Liver (tissue), 8 donors: ENCODE measurements at regions not wholly inside any gene's neighbourhood (a gene's known extent, or its start where the extent isn't known, plus 50 kb on each side); places are given as distances from the start of the nearest gene placed in this dataset.

Source experiments
- DNase-seq: peaks from one replicate; pipeline ENCODE4 v3.0.0-alpha.2; 2017; ENCODE audit warnings: low spot score
- H3K27ac ChIP-seq, 2 donors: one replicate each; pipeline ENCODE4 v1.7.0; 2013; ENCODE audit warnings: inconsistent platforms in 2 of 2, low read length in 2 of 2, control low read depth in 1 of 2, low read depth in 1 of 2, mild to moderate bottlenecking in 1 of 2
- H3K27me3 ChIP-seq, 4 donors: one replicate each; pipeline versions ENCODE4 v1.6.1 to v1.7.0; 2013; ENCODE audit warnings: low read length in 3 of 4, inconsistent platforms in 1 of 4, mild to moderate bottlenecking in 1 of 4, moderate library complexity in 1 of 4; ENCODE audit not compliant: control insufficient read depth in 4 of 4, insufficient read depth in 4 of 4
- H3K36me3 ChIP-seq, 4 donors: one replicate each; pipeline versions ENCODE4 v1.6.1 to v1.7.0; 2013; ENCODE audit warnings: low read length in 3 of 4, mild to moderate bottlenecking in 3 of 4, low read depth in 1 of 4, moderate library complexity in 1 of 4; ENCODE audit not compliant: control insufficient read depth in 4 of 4, insufficient read depth in 3 of 4
- H3K4me1 ChIP-seq, 4 donors: one replicate each; pipeline versions ENCODE4 v1.6.1 to v1.7.0; 2013; ENCODE audit warnings: low read length in 3 of 4, mild to moderate bottlenecking in 3 of 4, moderate library complexity in 1 of 4; ENCODE audit not compliant: control insufficient read depth in 4 of 4, insufficient read depth in 4 of 4
- H3K4me3 ChIP-seq, 3 donors: one replicate each; pipeline versions ENCODE4 v1.6.1 to v1.7.0; 2013; ENCODE audit warnings: low read length in 3 of 3, control low read depth in 1 of 3, low read depth in 1 of 3, mild to moderate bottlenecking in 1 of 3
- H3K9ac ChIP-seq, 2 donors: one replicate each; pipeline ENCODE4 v1.7.0; 2013; ENCODE audit warnings: low read length in 2 of 2, mild to moderate bottlenecking in 2 of 2, moderate library complexity in 2 of 2, control low read depth in 1 of 2, low read depth in 1 of 2
- H3K9me3 ChIP-seq, 4 donors: one replicate each; pipeline versions ENCODE4 v1.6.1 to v1.7.0; 2013; ENCODE audit warnings: low read length in 3 of 4; ENCODE audit not compliant: control insufficient read depth in 4 of 4
- EGR1 ChIP-seq, 2 donors: IDR thresholded peaks; 2 replicates each; pipeline ENCODE4 v1.6.1; 2016 to 2018; ENCODE audit warnings: antibody characterized with exemption in 2 of 2, low read depth in 2 of 2
- FOXA2 ChIP-seq: IDR thresholded peaks from 2 replicates; pipeline ENCODE4 v1.6.1; 2016; ENCODE audit warnings: antibody characterized with exemption
- HNF4G ChIP-seq: IDR thresholded peaks from 2 replicates; pipeline ENCODE4 v1.6.1; 2016; ENCODE audit warnings: antibody characterized with exemption
- JUND ChIP-seq, 2 donors: IDR thresholded peaks; 2 replicates each; pipeline ENCODE4 v1.6.1; 2016; ENCODE audit warnings: antibody characterized with exemption in 2 of 2
- NR2F2 ChIP-seq: IDR thresholded peaks from 2 replicates; pipeline ENCODE4 v1.6.1; 2016; ENCODE audit warnings: antibody characterized with exemption
- RAD21 ChIP-seq, 2 donors: IDR thresholded peaks; 2 replicates each; pipeline ENCODE4 v1.6.1; 2016; ENCODE audit warnings: antibody characterized with exemption in 2 of 2, mild to moderate bottlenecking in 2 of 2
- RXRA ChIP-seq, 2 donors: IDR thresholded peaks; 2 replicates each; pipeline ENCODE4 v1.6.1; 2017 to 2018; ENCODE audit warnings: antibody characterized with exemption in 2 of 2, mild to moderate bottlenecking in 1 of 2
- TAF1 ChIP-seq: conservative IDR thresholded peaks from 2 replicates; pipeline ENCODE4 v1.6.1; 2016; ENCODE audit warnings: antibody characterized with exemption, mild to moderate bottlenecking
- YY1 ChIP-seq: IDR thresholded peaks from 2 replicates; pipeline ENCODE4 v1.6.1; 2016; ENCODE audit warnings: antibody characterized with exemption, mild to moderate bottlenecking
- WGBS: extraction: QIAGEN DNeasy Blood & Tissue Kit; methylation state at CpG from one replicate; pipeline ENCODE4 v1.1.7; 2013; 5-methylcytosine and 5-hydroxymethylcytosine counted together
- TF ChIP-seq, protein P1 (sequence below): IDR thresholded peaks from 2 replicates; pipeline ENCODE4 v1.6.1; 2016; ENCODE audit warnings: antibody characterized with exemption, mild to moderate bottlenecking
- TF ChIP-seq, protein P2 (sequence below): fragments of 150-350 bp; IDR thresholded peaks from 2 replicates; pipeline ENCODE4 v1.5.1; 2017; ENCODE audit warnings: improper control_type of control experiment, low read depth, low read length; ENCODE audit not compliant: missing input control
- TF ChIP-seq, protein P3 (sequence below): IDR thresholded peaks from 2 replicates; pipeline ENCODE4 v1.6.1; 2016; ENCODE audit warnings: antibody characterized with exemption
- TF ChIP-seq, protein P4 (sequence below): IDR thresholded peaks from 2 replicates; pipeline ENCODE4 v1.6.1; 2016; ENCODE audit warnings: antibody characterized with exemption
- donor health status: healthy.
- donor health status: healthy.
- donor health status: healthy.
- donor health status: healthy.
- donor health status: healthy.

GRCh38 chr9:105119156-105119555 is 125.3 kb upstream of the SLC44A1 start:
- Histone ChIP-seq H3K27me3 (no peaks in the 10 kb centered on the region), H3K4me1 (peaks cover 3 to 18% (median 12%) of the 10 kb centered on the region in 4 donors), H3K9me3 (no peaks in the 10 kb centered on the region), H3K9ac (no peak overlapping the region), H3K4me3 (no peak overlapping the region), H3K36me3 (no peaks in the 10 kb centered on the region), H3K27ac (no peak overlapping the region)
- no peak for DNase-seq
- no peak for TF ChIP-seq HNF4G
- TF ChIP-seq, protein P1, sequence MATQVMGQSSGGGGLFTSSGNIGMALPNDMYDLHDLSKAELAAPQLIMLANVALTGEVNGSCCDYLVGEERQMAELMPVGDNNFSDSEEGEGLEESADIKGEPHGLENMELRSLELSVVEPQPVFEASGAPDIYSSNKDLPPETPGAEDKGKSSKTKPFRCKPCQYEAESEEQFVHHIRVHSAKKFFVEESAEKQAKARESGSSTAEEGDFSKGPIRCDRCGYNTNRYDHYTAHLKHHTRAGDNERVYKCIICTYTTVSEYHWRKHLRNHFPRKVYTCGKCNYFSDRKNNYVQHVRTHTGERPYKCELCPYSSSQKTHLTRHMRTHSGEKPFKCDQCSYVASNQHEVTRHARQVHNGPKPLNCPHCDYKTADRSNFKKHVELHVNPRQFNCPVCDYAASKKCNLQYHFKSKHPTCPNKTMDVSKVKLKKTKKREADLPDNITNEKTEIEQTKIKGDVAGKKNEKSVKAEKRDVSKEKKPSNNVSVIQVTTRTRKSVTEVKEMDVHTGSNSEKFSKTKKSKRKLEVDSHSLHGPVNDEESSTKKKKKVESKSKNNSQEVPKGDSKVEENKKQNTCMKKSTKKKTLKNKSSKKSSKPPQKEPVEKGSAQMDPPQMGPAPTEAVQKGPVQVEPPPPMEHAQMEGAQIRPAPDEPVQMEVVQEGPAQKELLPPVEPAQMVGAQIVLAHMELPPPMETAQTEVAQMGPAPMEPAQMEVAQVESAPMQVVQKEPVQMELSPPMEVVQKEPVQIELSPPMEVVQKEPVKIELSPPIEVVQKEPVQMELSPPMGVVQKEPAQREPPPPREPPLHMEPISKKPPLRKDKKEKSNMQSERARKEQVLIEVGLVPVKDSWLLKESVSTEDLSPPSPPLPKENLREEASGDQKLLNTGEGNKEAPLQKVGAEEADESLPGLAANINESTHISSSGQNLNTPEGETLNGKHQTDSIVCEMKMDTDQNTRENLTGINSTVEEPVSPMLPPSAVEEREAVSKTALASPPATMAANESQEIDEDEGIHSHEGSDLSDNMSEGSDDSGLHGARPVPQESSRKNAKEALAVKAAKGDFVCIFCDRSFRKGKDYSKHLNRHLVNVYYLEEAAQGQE: no peak
- TF ChIP-seq NR2F2: no peak
- TF ChIP-seq, protein P2, sequence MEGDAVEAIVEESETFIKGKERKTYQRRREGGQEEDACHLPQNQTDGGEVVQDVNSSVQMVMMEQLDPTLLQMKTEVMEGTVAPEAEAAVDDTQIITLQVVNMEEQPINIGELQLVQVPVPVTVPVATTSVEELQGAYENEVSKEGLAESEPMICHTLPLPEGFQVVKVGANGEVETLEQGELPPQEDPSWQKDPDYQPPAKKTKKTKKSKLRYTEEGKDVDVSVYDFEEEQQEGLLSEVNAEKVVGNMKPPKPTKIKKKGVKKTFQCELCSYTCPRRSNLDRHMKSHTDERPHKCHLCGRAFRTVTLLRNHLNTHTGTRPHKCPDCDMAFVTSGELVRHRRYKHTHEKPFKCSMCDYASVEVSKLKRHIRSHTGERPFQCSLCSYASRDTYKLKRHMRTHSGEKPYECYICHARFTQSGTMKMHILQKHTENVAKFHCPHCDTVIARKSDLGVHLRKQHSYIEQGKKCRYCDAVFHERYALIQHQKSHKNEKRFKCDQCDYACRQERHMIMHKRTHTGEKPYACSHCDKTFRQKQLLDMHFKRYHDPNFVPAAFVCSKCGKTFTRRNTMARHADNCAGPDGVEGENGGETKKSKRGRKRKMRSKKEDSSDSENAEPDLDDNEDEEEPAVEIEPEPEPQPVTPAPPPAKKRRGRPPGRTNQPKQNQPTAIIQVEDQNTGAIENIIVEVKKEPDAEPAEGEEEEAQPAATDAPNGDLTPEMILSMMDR: no peak
- WGBS: 88% methylated on average over 6 of the region's 6 CpGs

DNA sequence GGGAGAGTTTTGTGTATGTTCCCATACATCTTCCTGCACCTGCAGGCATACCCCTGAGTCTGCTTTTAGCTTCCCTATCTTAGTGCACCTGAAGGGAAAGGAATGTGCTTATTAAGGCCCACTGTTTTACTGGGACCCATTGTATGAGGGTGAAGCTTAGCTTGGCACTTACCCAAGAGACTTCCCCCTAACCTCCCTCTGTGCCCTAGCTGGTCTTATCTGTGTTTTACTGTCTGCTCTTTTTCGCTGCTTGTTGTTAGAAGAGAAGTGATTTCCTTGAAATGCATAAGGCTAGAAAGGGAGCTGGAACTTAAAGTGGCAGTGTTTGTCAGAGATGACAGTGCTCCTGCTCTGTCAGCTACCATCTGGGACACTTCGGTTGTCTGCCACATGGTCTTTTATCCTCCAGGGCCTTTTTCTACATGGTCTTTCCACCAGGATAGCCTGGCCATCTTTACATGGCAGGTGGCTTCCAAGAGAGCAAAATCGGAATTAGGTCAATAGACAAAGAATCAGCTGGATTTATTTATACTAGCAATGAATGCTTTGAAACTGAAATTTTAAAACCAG is 122.5 kb upstream of the SLC44A1 start:
- H3K27me3 ChIP-seq: no peaks in the 10 kb centered on the region
- H3K9ac ChIP-seq: no peak overlapping the region
- no peaks in the 10 kb centered on the region for H3K9me3 ChIP-seq
- whole genome bisulfite sequencing: 85% methylated on average over 3 of the region's 3 CpGs
- no peak for DNase-seq
- TF ChIP-seq JUND (IDR thresholded peaks at IDR 0.05) (no peak), HNF4G (no peak), RXRA (IDR thresholded peaks at IDR 0.05) (no peak), FOXA2 (no peak), YY1 (no peak), RAD21 (IDR thresholded peaks at IDR 0.05) (no peak), EGR1 (IDR thresholded peaks at IDR 0.05; ENCODE audit: low read depth in 2 of 2) (no peak), TAF1 (no peak), NR2F2 (no peak)
- TF ChIP-seq, protein P1: no peak
- TF ChIP-seq, protein P3, sequence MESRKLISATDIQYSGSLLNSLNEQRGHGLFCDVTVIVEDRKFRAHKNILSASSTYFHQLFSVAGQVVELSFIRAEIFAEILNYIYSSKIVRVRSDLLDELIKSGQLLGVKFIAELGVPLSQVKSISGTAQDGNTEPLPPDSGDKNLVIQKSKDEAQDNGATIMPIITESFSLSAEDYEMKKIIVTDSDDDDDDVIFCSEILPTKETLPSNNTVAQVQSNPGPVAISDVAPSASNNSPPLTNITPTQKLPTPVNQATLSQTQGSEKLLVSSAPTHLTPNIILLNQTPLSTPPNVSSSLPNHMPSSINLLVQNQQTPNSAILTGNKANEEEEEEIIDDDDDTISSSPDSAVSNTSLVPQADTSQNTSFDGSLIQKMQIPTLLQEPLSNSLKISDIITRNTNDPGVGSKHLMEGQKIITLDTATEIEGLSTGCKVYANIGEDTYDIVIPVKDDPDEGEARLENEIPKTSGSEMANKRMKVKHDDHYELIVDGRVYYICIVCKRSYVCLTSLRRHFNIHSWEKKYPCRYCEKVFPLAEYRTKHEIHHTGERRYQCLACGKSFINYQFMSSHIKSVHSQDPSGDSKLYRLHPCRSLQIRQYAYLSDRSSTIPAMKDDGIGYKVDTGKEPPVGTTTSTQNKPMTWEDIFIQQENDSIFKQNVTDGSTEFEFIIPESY: no peak
- TF ChIP-seq, protein P4, sequence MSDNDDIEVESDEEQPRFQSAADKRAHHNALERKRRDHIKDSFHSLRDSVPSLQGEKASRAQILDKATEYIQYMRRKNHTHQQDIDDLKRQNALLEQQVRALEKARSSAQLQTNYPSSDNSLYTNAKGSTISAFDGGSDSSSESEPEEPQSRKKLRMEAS: no peak
- TF ChIP-seq, protein P2: no peak
- H3K4me1 ChIP-seq: peaks cover 0 to 5% (median 3%) of the 10 kb centered on the region in 4 donors
- no peak overlapping the region for H3K27ac ChIP-seq
- H3K36me3 ChIP-seq: no peaks in the 10 kb centered on the region
- H3K4me3 ChIP-seq: no peak overlapping the region
